IMR-90 (cell line): ENCODE measurements at regions not wholly inside any gene's neighbourhood (a gene's known extent, or its start where the extent isn't known, plus 50 kb on each side); places are given as distances from the start of the nearest gene placed in this dataset.

Source experiments
- ATAC-seq: fragments of 200-7000 bp; cut with Tn5 transposase; 2 replicates; pipeline ENCODE4 v1.9.1; 2020; ENCODE audit warnings: low read depth, mild to moderate bottlenecking, moderate library complexity
- BruUV-seq: library from RNA; stranded (reverse); fragments of 400-500 nt; replicated peaks from 2 replicates; lab custom pipeline; 2021; lab: Mats Ljungman, UMichigan
- CTCF ChIA-PET: fragments of 300-600 bp; formaldehyde crosslinking; extraction: SDS; loops from one replicate; lab custom pipeline; 2021; ENCODE audit warnings: antibody characterized with exemption; lab: Yijun Ruan, JAX
- POLR2A ChIA-PET: fragments of 300-600 bp; sonication (Branson Sonifier 250); formaldehyde crosslinking; loops from one replicate; lab custom pipeline; 2022; ENCODE audit warnings: antibody characterized with exemption; ENCODE audit not compliant: unreplicated experiment; lab: Charles Lee
- DNase-seq: peaks from one replicate; pipeline ENCODE4 v3.0.0; 2013
- H2AFZ ChIP-seq: replicated peaks from 2 replicates; pipeline ENCODE3; 2013; ENCODE audit warnings: low read length, mild to moderate bottlenecking; ENCODE audit not compliant: poor library complexity
- H2AK5ac ChIP-seq: 2 replicates; pipeline ENCODE4 v1.6.1; 2013; ENCODE audit warnings: low read depth, low read length, inconsistent platforms
- H2AK9ac ChIP-seq: replicated peaks from 2 replicates; pipeline ENCODE3; 2013; ENCODE audit warnings: mild to moderate bottlenecking, low read depth, low read length, moderate library complexity; ENCODE audit not compliant: poor library complexity
- H2BK120ac ChIP-seq: 2 replicates; pipeline ENCODE4 v1.6.1; 2013; ENCODE audit warnings: low read depth, low read length, inconsistent platforms
- H2BK15ac ChIP-seq: 3 replicates; pipeline ENCODE4 v1.6.1; 2013; ENCODE audit warnings: low read depth, low read length, inconsistent platforms
- H2BK20ac ChIP-seq: 2 replicates; pipeline ENCODE4 v1.6.1; 2013; ENCODE audit warnings: low read depth, mild to moderate bottlenecking, inconsistent platforms, low read length, moderate library complexity
- H2BK5ac ChIP-seq: 2 replicates; pipeline ENCODE4 v1.6.1; 2013; ENCODE audit warnings: mild to moderate bottlenecking, low read depth, low read length, inconsistent platforms; ENCODE audit not compliant: poor library complexity, severe bottlenecking
- H3K14ac ChIP-seq: replicated peaks from 2 replicates; pipeline ENCODE4 v1.6.1; 2013; ENCODE audit warnings: low read depth, low read length, inconsistent platforms
- H3K18ac ChIP-seq: 2 replicates; pipeline ENCODE4 v1.6.1; 2013; ENCODE audit warnings: low read depth, low read length, control low read depth
- H3K23ac ChIP-seq: 2 replicates; pipeline ENCODE4 v1.6.1; 2013; ENCODE audit warnings: low read depth, low read length, inconsistent platforms
- H3K27ac ChIP-seq: 2 replicates; pipeline ENCODE4 v1.5.1; 2013; ENCODE audit warnings: mild to moderate bottlenecking, control low read depth, low read length; ENCODE audit not compliant: insufficient read depth
- H3K27me3 ChIP-seq: 2 replicates; pipeline ENCODE4 v1.6.1; 2013; ENCODE audit warnings: low read length; ENCODE audit not compliant: control insufficient read depth, insufficient read depth
- H3K36me3 ChIP-seq: 2 replicates; pipeline ENCODE4 v1.6.1; 2013; ENCODE audit warnings: low read length, mixed read lengths; ENCODE audit not compliant: control insufficient read depth, insufficient read depth
- H3K4ac ChIP-seq: 2 replicates; pipeline ENCODE4 v1.6.1; 2013; ENCODE audit warnings: low read depth, low read length, inconsistent platforms
- H3K4me1 ChIP-seq: 2 replicates; pipeline ENCODE4 v1.6.1; 2013; ENCODE audit warnings: low read length, mixed read lengths; ENCODE audit not compliant: control insufficient read depth, insufficient read depth
- H3K4me2 ChIP-seq: 2 replicates; pipeline ENCODE4 v1.6.1; 2013; ENCODE audit warnings: low read depth, mild to moderate bottlenecking, control low read depth, low read length, moderate library complexity
- H3K4me3 ChIP-seq: 2 replicates; pipeline ENCODE4 v1.5.1; 2013; ENCODE audit warnings: low read depth, mild to moderate bottlenecking, control low read depth, low read length, moderate library complexity; ENCODE audit not compliant: insufficient read depth
- H3K56ac ChIP-seq: 2 replicates; pipeline ENCODE4 v1.6.1; 2013; ENCODE audit warnings: low read length, inconsistent platforms; ENCODE audit not compliant: insufficient read depth; ENCODE audit errors: extremely low read depth
- H3K79me1 ChIP-seq, 2 experiments: 2 replicates each; pipeline ENCODE4 v1.6.1; 2013; ENCODE audit warnings: low read length in 2 of 2, inconsistent platforms in 1 of 2, low read depth in 1 of 2
- H3K9ac ChIP-seq: 2 replicates; pipeline ENCODE4 v1.6.1; 2013; ENCODE audit warnings: low read depth, low read length, control low read depth
- H3K9me1 ChIP-seq: 2 replicates; pipeline ENCODE4 v1.6.1; 2013; ENCODE audit warnings: low read length, inconsistent platforms; ENCODE audit not compliant: insufficient read depth
- H3K9me3 ChIP-seq: 2 replicates; pipeline ENCODE4 v1.6.1; 2013; ENCODE audit warnings: low read length; ENCODE audit not compliant: control insufficient read depth, insufficient read depth
- H4K20me1 ChIP-seq: 2 replicates; pipeline ENCODE4 v1.6.1; 2013; ENCODE audit warnings: low read length, inconsistent platforms; ENCODE audit not compliant: insufficient read depth
- H4K5ac ChIP-seq: 2 replicates; pipeline ENCODE4 v1.6.1; 2013; ENCODE audit warnings: mild to moderate bottlenecking, low read depth, low read length, control low read depth
- H4K8ac ChIP-seq, 2 experiments: 2 replicates each; pipeline ENCODE4 v1.6.1; 2013; ENCODE audit warnings: low read depth in 2 of 2, low read length in 2 of 2, control low read depth in 1 of 2, inconsistent platforms in 1 of 2
- H4K91ac ChIP-seq: 2 replicates; pipeline ENCODE4 v1.6.1; 2013; ENCODE audit warnings: low read depth, low read length, inconsistent platforms; ENCODE audit not compliant: insufficient read depth
- CEBPB ChIP-seq: IDR thresholded peaks from 2 replicates; pipeline ENCODE4 v1.6.1; 2012; ENCODE audit warnings: low read depth, low read length, improper control_type of control experiment
- CHD1 ChIP-seq: IDR thresholded peaks from 2 replicates; pipeline ENCODE4 v1.6.1; 2012; ENCODE audit warnings: low read depth, low read length, improper control_type of control experiment
- CTCF ChIP-seq: conservative IDR thresholded peaks from 2 replicates; pipeline ENCODE4 v1.5.1; 2012; ENCODE audit warnings: mild to moderate bottlenecking, low read depth, low read length, improper control_type of control experiment
- NFE2L2 ChIP-seq: fragments of 150-350 bp; IDR thresholded peaks from 2 replicates; pipeline ENCODE4 v1.6.1; 2016; ENCODE audit warnings: low read depth, mild to moderate bottlenecking, low read length
- RAD21 ChIP-seq: IDR thresholded peaks from 2 replicates; pipeline ENCODE4 v1.6.1; 2012; ENCODE audit warnings: low read length, improper control_type of control experiment
- SMC3 ChIP-seq: fragments of 150-350 bp; IDR thresholded peaks from 2 replicates; pipeline ENCODE4 v1.6.1; 2016; ENCODE audit warnings: low read depth, mild to moderate bottlenecking, antibody characterized with exemption, low read length, moderate library complexity
- USF2 ChIP-seq: fragments of 150-350 bp; IDR thresholded peaks from 2 replicates; pipeline ENCODE4 v1.6.1; 2017; ENCODE audit warnings: mild to moderate bottlenecking, antibody characterized with exemption, low read length, low read depth
- WGBS, 2 experiments: methylation state at CpG; one replicate each; pipeline versions ENCODE4 v1.1.5 to v1.1.7; 2013; ENCODE audit warnings: missing lambda C conversion rate in 2 of 2; ENCODE audit not compliant: insufficient read length in 1 of 2; ENCODE audit errors: extremely low coverage in 2 of 2; 5-methylcytosine and 5-hydroxymethylcytosine counted together
- dilution Hi-C: fragments of 300-500 bp; cut with HindIII; formaldehyde crosslinking; loops from one replicate; pipeline ENCODE4 v1.14.3; 2018; ENCODE audit warnings: low sequenced_read_pairs; ENCODE audit not compliant: unreplicated experiment
- in situ Hi-C: fragments of 300-500 bp; cut with MboI; formaldehyde crosslinking; loops from 3 replicates; pipeline ENCODE4 v1.14.3; 2019; ENCODE audit warnings: low sequenced_read_pairs, inconsistent platforms, mixed read lengths
- intact Hi-C: fragments of 100-400 bp; cut with micrococcal nuclease; formaldehyde crosslinking; loops from 2 replicates; pipeline ENCODE4 v1.10.0; 2022

GRCh38 chr4:86522349-86522748, 71.8 kb upstream of the PTPN13 start:
- H3K56ac ChIP-seq: no peak overlapping the region
- in situ Hi-C loops: loop anchor here (25.0 kb wide), 1 partner anchor 715 kb away; no protein-coding TSS in a partner anchor
- no peak overlapping the region for H2BK5ac ChIP-seq
- no peak overlapping the region for H3K27ac ChIP-seq
- H3K23ac ChIP-seq: no peak overlapping the region
- intact Hi-C loops: loop anchor here (1.0 kb wide), 1 partner anchor 373 kb away; no protein-coding TSS in a partner anchor
- H3K14ac ChIP-seq: no peak overlapping the region
- H3K4me2 ChIP-seq: no peak overlapping the region
- no peaks in the 10 kb centered on the region for H3K79me1 ChIP-seq
- H3K27me3 ChIP-seq: peaks cover 2% of the 10 kb centered on the region; the same call in 1 of the 2 replicates
- dilution Hi-C loops: no loop called here
- no peak overlapping the region for H2AK9ac ChIP-seq
- no peaks in the 10 kb centered on the region for H3K4me1 ChIP-seq
- no peak overlapping the region for H2BK120ac ChIP-seq
- H4K20me1 ChIP-seq: no peaks in the 10 kb centered on the region
- H3K9me3 ChIP-seq: peaks cover 5% of the 10 kb centered on the region
- no TSS peak for BruUV-seq
- no peak overlapping the region for H4K91ac ChIP-seq
- no peak overlapping the region for H2AFZ ChIP-seq
- no peak overlapping the region for H2BK15ac ChIP-seq
- no peak for DNase-seq
- no peak overlapping the region for H3K4me3 ChIP-seq
- ChIA-PET CTCF (interaction anchor here (0.8 kb wide), 1 partner anchor 24 kb away, joined by 3 read pairs; no protein-coding TSS in a partner anchor), POLR2A (no interaction called here)
- no CpG with 5 or more reads among the region's 4 CpGs for WGBS, 2 experiments
- H2AK5ac ChIP-seq: no peak overlapping the region
- no peaks in the 10 kb centered on the region for H3K36me3 ChIP-seq
- H2BK20ac ChIP-seq: no peak overlapping the region
- no peak for ATAC-seq
- H3K9ac ChIP-seq: no peak overlapping the region
- TF ChIP-seq CTCF (peak; percentile 39), USF2 (no peak), NFE2L2 (no peak), CHD1 (no peak), CEBPB (no peak), SMC3 (peak; percentile 36), RAD21 (peak; percentile 47)
- no peak overlapping the region for H3K4ac ChIP-seq
- H3K18ac ChIP-seq: no peak overlapping the region
- H4K5ac ChIP-seq: no peak overlapping the region
- H3K9me1 ChIP-seq: no peaks in the 10 kb centered on the region
- no peak overlapping the region for H4K8ac ChIP-seq
